Progenitor cell of endocrine pancreas (in vitro differentiated cells): ENCODE measurements at regions not wholly inside any gene's neighbourhood (a gene's known extent, or its start where the extent isn't known, plus 50 kb on each side); places are given as distances from the start of the nearest gene placed in this dataset.

Experiments used
- DNase-seq: peaks from one replicate; pipeline ENCODE4 v3.0.0; 2021; ENCODE audit warnings: low spot score; ENCODE audit not compliant: unreplicated experiment
- H3K27ac Mint-ChIP-seq: 2 replicates; pipeline ENCODE4 v1.8.0; 2021; ENCODE audit warnings: mild to moderate bottlenecking, moderate library complexity, mixed read lengths
- H3K27me3 Mint-ChIP-seq: 2 replicates; pipeline ENCODE4 v1.8.0; 2021; ENCODE audit warnings: mixed read lengths
- H3K36me3 Mint-ChIP-seq: 2 replicates; pipeline ENCODE4 v1.8.0; 2022; ENCODE audit warnings: mixed read lengths; ENCODE audit not compliant: insufficient read depth
- H3K4me1 Mint-ChIP-seq: 2 replicates; pipeline ENCODE4 v1.8.0; 2021; ENCODE audit warnings: low read depth, mixed read lengths
- H3K4me3 Mint-ChIP-seq: 2 replicates; pipeline ENCODE4 v1.8.0; 2021; ENCODE audit warnings: low read depth, mild to moderate bottlenecking, moderate library complexity, mixed read lengths
- H3K9me3 Mint-ChIP-seq: 2 replicates; pipeline ENCODE4 v1.8.0; 2021; ENCODE audit warnings: low read depth, mixed read lengths
- TF ChIP-seq, protein P1 (sequence below): fragments of 200-600 bp; sonication (generic); IDR thresholded peaks from one replicate; pipeline ENCODE4 v1.5.0; 2021; ENCODE audit warnings: antibody characterized with exemption, mild to moderate bottlenecking; ENCODE audit not compliant: unreplicated experiment

GRCh38 chr6:141989706-141989959 lies 143.1 kb upstream of the GJE1 start:
- TF ChIP-seq, protein P1, sequence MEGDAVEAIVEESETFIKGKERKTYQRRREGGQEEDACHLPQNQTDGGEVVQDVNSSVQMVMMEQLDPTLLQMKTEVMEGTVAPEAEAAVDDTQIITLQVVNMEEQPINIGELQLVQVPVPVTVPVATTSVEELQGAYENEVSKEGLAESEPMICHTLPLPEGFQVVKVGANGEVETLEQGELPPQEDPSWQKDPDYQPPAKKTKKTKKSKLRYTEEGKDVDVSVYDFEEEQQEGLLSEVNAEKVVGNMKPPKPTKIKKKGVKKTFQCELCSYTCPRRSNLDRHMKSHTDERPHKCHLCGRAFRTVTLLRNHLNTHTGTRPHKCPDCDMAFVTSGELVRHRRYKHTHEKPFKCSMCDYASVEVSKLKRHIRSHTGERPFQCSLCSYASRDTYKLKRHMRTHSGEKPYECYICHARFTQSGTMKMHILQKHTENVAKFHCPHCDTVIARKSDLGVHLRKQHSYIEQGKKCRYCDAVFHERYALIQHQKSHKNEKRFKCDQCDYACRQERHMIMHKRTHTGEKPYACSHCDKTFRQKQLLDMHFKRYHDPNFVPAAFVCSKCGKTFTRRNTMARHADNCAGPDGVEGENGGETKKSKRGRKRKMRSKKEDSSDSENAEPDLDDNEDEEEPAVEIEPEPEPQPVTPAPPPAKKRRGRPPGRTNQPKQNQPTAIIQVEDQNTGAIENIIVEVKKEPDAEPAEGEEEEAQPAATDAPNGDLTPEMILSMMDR: no peak
- H3K36me3 Mint-ChIP-seq: no peaks in the 10 kb centered on the region
- no peak overlapping the region for H3K27ac Mint-ChIP-seq
- H3K4me1 Mint-ChIP-seq: peaks cover 10% of the 10 kb centered on the region
- no peak for DNase-seq
- H3K4me3 Mint-ChIP-seq: no peak overlapping the region
- H3K27me3 Mint-ChIP-seq: no peaks in the 10 kb centered on the region
- no peaks in the 10 kb centered on the region for H3K9me3 Mint-ChIP-seq

GRCh38 chr6:141988954-141989705 lies 143.6 kb upstream of the GJE1 start:
- no peaks in the 10 kb centered on the region for H3K36me3 Mint-ChIP-seq
- TF ChIP-seq, protein P1: peak; percentile 74
- no peak overlapping the region for H3K27ac Mint-ChIP-seq
- H3K27me3 Mint-ChIP-seq: no peaks in the 10 kb centered on the region
- no peaks in the 10 kb centered on the region for H3K9me3 Mint-ChIP-seq
- peaks cover 10% of the 10 kb centered on the region for H3K4me1 Mint-ChIP-seq
- no peak overlapping the region for H3K4me3 Mint-ChIP-seq
- DNase-seq: no peak

GRCh38 chr6:141988327-141988726 lies 144.4 kb upstream of the GJE1 start:
- TF ChIP-seq, protein P1: no peak
- no peak for DNase-seq
- Mint-ChIP-seq H3K27me3 (no peaks in the 10 kb centered on the region), H3K36me3 (no peaks in the 10 kb centered on the region), H3K4me3 (no peak overlapping the region), H3K4me1 (peaks cover 10% of the 10 kb centered on the region), H3K9me3 (no peaks in the 10 kb centered on the region), H3K27ac (no peak overlapping the region)

DNA sequence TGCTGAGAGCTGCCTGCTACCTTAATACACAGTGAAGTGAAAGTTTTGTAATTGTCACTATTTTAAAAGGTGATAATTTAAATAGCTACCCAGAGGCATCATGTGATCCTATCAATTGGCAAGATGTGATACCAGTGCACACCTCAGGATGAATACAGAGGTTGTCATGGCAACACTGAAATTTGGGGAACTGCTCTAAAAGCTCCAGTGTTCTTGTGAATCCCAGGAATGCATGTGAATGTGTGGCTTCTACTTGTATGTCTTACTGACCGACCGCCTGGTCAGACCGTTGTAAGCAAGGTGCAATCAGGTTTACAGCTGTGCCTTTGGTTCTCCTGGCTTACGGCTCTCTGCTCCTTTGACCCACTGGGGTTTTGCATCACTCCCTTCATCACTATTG lies 146.3 kb upstream of the GJE1 start:
- Mint-ChIP-seq H3K4me3 (no peak overlapping the region), H3K9me3 (no peaks in the 10 kb centered on the region), H3K27ac (no peak overlapping the region), H3K27me3 (no peaks in the 10 kb centered on the region), H3K4me1 (peaks cover 10% of the 10 kb centered on the region), H3K36me3 (no peaks in the 10 kb centered on the region)
- no peak for DNase-seq
- TF ChIP-seq, protein P1: no peak

GRCh38 chr6:141981190-141981589 lies 151.5 kb upstream of the GJE1 start:
- no peaks in the 10 kb centered on the region for H3K9me3 Mint-ChIP-seq
- TF ChIP-seq, protein P1: no peak
- H3K27ac Mint-ChIP-seq: no peak overlapping the region
- H3K27me3 Mint-ChIP-seq: no peaks in the 10 kb centered on the region
- no peak overlapping the region for H3K4me3 Mint-ChIP-seq
- no peak for DNase-seq
- H3K4me1 Mint-ChIP-seq: no peaks in the 10 kb centered on the region
- H3K36me3 Mint-ChIP-seq: no peaks in the 10 kb centered on the region
